ENCODE measurements at regions not wholly inside any gene's neighbourhood (a gene's known extent, or its start where the extent isn't known, plus 50 kb on each side); places are given as distances from the start of the nearest gene placed in this dataset.
A peak's percentile ranks its signal among the peaks of the same experiment; 100 is the strongest.

DNA sequence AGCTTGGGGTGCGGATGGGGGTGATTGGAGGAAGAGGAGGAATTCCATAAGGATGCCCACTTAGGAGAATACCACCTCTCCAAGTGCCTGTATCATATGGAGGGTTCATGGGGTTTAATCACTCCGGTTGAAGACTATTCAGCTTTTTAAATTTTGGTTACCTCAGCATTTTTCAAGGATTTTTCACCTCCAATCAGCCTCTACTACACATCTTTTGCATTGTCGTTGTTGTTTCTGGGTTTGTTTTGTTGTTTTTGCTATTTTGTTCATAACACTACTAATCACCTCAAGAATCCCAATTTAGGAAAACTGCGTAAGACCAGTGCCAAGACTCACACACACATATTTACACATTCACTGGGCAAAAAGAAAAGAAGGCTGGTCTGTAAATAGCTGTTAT, 619.5 kb upstream of the CDH5 start:
- ChIA-PET POLR2A (interaction anchor here (0.8 kb wide), 1 partner anchor 128 kb away, joined by 5 read pairs; no protein-coding TSS in a partner anchor), CTCF (ENCODE audit: unreplicated experiment) (no interaction called here)
- Histone ChIP-seq H3K9me2 (ENCODE audit: insufficient read depth, low read length) (no peaks in the 10 kb centered on the region), H3K36me3 (ENCODE audit: insufficient read depth, low read length) (no peaks in the 10 kb centered on the region), H3K27ac (ENCODE audit: low read depth, low read length, poor library complexity, severe bottlenecking) (no peak overlapping the region), H4K20me1 (ENCODE audit: insufficient read depth, low read length) (no peaks in the 10 kb centered on the region), H3K4me3 (ENCODE audit: low read depth, low read length, poor library complexity, severe bottlenecking) (no peak overlapping the region), H3K4me2 (ENCODE audit: low read length) (no peak overlapping the region), H3K4me1 (ENCODE audit: insufficient read depth, low read length, poor library complexity, severe bottlenecking) (peaks cover 18% of the 10 kb centered on the region), H3K9me3 (ENCODE audit: low read length) (no peaks in the 10 kb centered on the region), H3K79me2 (ENCODE audit: insufficient read depth, low read depth, low read length) (no peaks in the 10 kb centered on the region), H2AFZ (ENCODE audit: low read length) (no peak overlapping the region)
- TF ChIP-seq, protein P1, sequence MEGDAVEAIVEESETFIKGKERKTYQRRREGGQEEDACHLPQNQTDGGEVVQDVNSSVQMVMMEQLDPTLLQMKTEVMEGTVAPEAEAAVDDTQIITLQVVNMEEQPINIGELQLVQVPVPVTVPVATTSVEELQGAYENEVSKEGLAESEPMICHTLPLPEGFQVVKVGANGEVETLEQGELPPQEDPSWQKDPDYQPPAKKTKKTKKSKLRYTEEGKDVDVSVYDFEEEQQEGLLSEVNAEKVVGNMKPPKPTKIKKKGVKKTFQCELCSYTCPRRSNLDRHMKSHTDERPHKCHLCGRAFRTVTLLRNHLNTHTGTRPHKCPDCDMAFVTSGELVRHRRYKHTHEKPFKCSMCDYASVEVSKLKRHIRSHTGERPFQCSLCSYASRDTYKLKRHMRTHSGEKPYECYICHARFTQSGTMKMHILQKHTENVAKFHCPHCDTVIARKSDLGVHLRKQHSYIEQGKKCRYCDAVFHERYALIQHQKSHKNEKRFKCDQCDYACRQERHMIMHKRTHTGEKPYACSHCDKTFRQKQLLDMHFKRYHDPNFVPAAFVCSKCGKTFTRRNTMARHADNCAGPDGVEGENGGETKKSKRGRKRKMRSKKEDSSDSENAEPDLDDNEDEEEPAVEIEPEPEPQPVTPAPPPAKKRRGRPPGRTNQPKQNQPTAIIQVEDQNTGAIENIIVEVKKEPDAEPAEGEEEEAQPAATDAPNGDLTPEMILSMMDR (conservative IDR thresholded peaks at IDR 0.05; ENCODE audit: low read length): no peak
- no peak for TF ChIP-seq EZH2phosphoT487 (IDR thresholded peaks at IDR 0.05; ENCODE audit: borderline replicate concordance, low read depth, low read length)
- no peak for DNase-seq (ENCODE audit: low spot score)
- intact Hi-C loops (cut with micrococcal nuclease; ENCODE audit: unreplicated experiment): no loop called here
- BruUV-seq (replicated peaks): no TSS peak

DNA sequence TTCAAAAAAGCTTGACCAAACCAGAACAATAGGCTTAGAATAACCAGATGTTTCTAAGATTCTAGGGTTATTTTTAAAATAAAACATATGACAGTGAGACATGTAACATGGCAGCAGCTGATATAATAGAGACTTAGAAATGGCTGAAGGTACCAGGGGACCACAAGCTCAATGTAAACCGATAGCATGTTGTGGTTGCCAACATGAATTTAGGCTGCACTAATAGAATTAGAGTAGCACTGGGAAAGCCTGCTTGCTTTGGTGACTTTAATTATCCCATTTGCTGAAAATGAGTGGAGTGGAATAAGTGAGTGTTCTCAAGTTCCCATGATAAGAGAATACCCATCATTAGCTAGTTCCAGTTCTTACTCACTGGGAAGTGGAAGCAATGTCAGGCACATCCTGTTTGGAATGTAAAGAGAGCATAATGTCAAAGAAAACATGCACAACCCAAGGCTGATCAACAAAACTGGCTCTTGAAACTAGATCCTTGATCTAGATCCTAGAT, 621.2 kb upstream of the CDH5 start:
- DNase-seq (ENCODE audit: low spot score): no peak
- no TSS peak for BruUV-seq (replicated peaks)
- Histone ChIP-seq H3K36me3 (ENCODE audit: insufficient read depth, low read length) (no peaks in the 10 kb centered on the region), H3K4me1 (ENCODE audit: insufficient read depth, low read length, poor library complexity, severe bottlenecking) (peaks cover 18% of the 10 kb centered on the region), H2AFZ (ENCODE audit: low read length) (no peak overlapping the region), H3K4me3 (ENCODE audit: low read depth, low read length, poor library complexity, severe bottlenecking) (no peak overlapping the region), H3K9me2 (ENCODE audit: insufficient read depth, low read length) (no peaks in the 10 kb centered on the region), H4K20me1 (ENCODE audit: insufficient read depth, low read length) (no peaks in the 10 kb centered on the region), H3K4me2 (ENCODE audit: low read length) (no peak overlapping the region), H3K9me3 (ENCODE audit: low read length) (no peaks in the 10 kb centered on the region), H3K79me2 (ENCODE audit: insufficient read depth, low read depth, low read length) (no peaks in the 10 kb centered on the region), H3K27ac (ENCODE audit: low read depth, low read length, poor library complexity, severe bottlenecking) (no peak overlapping the region)
- TF ChIP-seq, protein P1 (conservative IDR thresholded peaks at IDR 0.05; ENCODE audit: low read length): no peak
- TF ChIP-seq EZH2phosphoT487 (IDR thresholded peaks at IDR 0.05; ENCODE audit: borderline replicate concordance, low read depth, low read length): no peak
- ChIA-PET POLR2A (interaction anchor here (0.9 kb wide), 1 partner anchor 135 kb away, joined by 4 read pairs; no protein-coding TSS in a partner anchor), CTCF (ENCODE audit: unreplicated experiment) (no interaction called here)
- intact Hi-C loops (cut with micrococcal nuclease; ENCODE audit: unreplicated experiment): no loop called here

DNA sequence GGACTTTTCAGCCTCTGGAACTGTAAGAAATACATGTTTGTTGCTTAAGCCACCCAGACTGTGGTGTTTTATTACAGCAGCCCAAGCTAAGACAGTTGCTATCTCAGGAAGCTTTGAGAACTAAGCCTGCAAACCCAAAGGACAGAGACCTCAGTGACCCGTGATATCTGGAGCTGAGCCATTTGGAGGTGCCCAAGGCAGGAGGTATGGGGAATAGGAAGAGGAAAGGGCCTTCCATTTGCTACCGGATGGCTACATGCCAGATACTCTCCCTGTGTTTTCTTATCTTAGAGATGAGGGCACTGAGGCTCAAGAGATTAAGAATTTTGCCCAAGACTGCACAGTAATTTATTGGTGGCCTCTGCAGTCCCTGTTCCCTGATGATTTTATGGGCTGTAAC, 622.1 kb upstream of the CDH5 start:
- H3K4me1 ChIP-seq (ENCODE audit: insufficient read depth, low read length, poor library complexity, severe bottlenecking): peaks cover 26% of the 10 kb centered on the region
- TF ChIP-seq EZH2phosphoT487 (IDR thresholded peaks at IDR 0.05; ENCODE audit: borderline replicate concordance, low read depth, low read length): no peak
- TF ChIP-seq, protein P1 (conservative IDR thresholded peaks at IDR 0.05; ENCODE audit: low read length): no peak

More for the DNA sequence above, 622.1 kb upstream of the CDH5 start:
- Histone ChIP-seq H3K79me2 (ENCODE audit: insufficient read depth, low read depth, low read length) (no peaks in the 10 kb centered on the region), H3K9me2 (ENCODE audit: insufficient read depth, low read length) (no peaks in the 10 kb centered on the region), H3K4me2 (ENCODE audit: low read length) (no peak overlapping the region), H3K36me3 (ENCODE audit: insufficient read depth, low read length) (no peaks in the 10 kb centered on the region), H3K4me3 (ENCODE audit: low read depth, low read length, poor library complexity, severe bottlenecking) (no peak overlapping the region), H3K9me3 (ENCODE audit: low read length) (no peaks in the 10 kb centered on the region), H4K20me1 (ENCODE audit: insufficient read depth, low read length) (no peaks in the 10 kb centered on the region), H2AFZ (ENCODE audit: low read length) (peak overlapping the region; percentile 49; the same call in 1 of the 2 replicates), H3K27ac (ENCODE audit: low read depth, low read length, poor library complexity, severe bottlenecking) (no peak overlapping the region)
- ChIA-PET POLR2A (interaction anchor here (1.1 to 1.6 kb wide), 2 partner anchors 18 to 23 kb away, joined by 3 read pairs; no protein-coding TSS in a partner anchor), CTCF (ENCODE audit: unreplicated experiment) (no interaction called here)
- BruUV-seq (replicated peaks): no TSS peak
- DNase-seq (ENCODE audit: low spot score): no peak
- intact Hi-C loops (cut with micrococcal nuclease; ENCODE audit: unreplicated experiment): no loop called here
